ENCODE measurements at regions not wholly inside any gene's neighbourhood (a gene's known extent, or its start where the extent isn't known, plus 50 kb on each side); places are given as distances from the start of the nearest gene placed in this dataset.

- no peak for TF ChIP-seq CREB1 (IDR thresholded peaks at IDR 0.05; ENCODE audit: low read depth)
- no peak for TF ChIP-seq CTCF (IDR thresholded peaks at IDR 0.05 in 2 of 3, conservative IDR thresholded peaks at IDR 0.05 in 1 of 3; ENCODE audit: control insufficient read depth in 2 of 3, extremely low read depth in 1 of 3, insufficient read depth in 1 of 3, low read depth in 3 of 3, low read length in 3 of 3)
- no peak for TF ChIP-seq YY1 (IDR thresholded peaks at IDR 0.05; ENCODE audit: low read depth, low read length)
- no peak for TF ChIP-seq RB1 (IDR thresholded peaks at IDR 0.05; ENCODE audit: borderline replicate concordance)
- no peak for TF ChIP-seq TARDBP (IDR thresholded peaks at IDR 0.05; ENCODE audit: borderline replicate concordance)
Observed at GRCh38 chr18:55877321-55877720, 289.3 kb upstream of the TCF4 start.
